ENCODE measurements at regions not wholly inside any gene's neighbourhood (a gene's known extent, or its start where the extent isn't known, plus 50 kb on each side); places are given as distances from the start of the nearest gene placed in this dataset.

DNA sequence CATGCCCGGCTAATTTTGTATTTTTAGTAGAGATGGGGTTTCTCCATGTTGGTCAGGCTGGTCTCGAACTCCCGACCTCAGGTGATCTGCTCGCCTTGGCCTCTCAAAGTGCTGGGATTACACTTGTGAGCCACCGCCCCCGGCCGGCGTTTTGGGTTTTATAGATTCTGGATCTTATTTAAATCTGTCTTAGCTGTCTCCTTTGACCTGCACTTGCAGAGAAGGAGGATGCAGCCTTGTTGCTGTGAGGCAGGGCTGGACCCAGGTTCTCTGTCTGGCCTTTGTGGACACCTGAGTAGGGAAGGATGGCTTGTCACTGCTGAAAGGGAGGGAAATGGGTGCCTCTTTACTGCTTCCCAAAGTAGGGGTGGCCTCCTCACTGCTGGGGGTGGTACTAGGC lies 83.0 kb upstream of the HS6ST1 start:
- no peak for DNase-seq

DNA sequence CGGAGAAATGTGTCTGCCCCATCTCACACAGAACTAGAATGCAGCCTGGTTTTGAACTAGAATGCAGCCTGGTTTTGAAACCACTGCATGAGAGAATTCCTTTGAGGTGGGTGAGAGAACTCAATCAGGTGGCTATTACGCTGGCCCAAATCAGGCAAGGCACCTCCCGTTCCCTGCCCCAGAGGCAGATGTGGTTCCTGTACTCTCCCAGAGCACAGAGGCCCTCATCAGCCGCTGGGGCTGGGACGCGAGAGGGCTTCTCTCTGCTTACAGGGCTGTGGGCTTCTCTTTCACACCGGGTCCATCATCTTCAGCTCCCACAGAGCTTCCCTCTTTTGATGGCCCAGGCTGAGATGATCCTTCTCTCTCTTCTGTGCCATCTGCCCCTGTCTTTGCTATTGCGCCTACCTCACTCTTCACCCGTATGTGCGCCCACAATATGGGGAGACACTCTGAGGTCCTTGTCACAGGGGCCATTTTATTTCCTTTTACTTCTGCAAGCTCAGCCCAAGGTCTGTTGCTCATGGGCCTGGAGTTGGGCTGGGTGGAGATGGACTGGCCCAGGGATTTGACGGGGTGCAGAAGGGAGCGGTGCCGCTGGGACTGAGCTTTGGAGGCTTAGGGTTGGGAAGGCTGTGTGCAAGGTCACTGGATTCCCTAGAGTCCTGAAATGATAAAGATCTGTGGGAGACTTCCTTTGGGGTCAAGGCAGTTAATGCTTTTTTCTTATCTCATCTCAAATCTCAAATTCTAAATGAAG lies 84.4 kb upstream of the HS6ST1 start:
- no peak for DNase-seq

DNA sequence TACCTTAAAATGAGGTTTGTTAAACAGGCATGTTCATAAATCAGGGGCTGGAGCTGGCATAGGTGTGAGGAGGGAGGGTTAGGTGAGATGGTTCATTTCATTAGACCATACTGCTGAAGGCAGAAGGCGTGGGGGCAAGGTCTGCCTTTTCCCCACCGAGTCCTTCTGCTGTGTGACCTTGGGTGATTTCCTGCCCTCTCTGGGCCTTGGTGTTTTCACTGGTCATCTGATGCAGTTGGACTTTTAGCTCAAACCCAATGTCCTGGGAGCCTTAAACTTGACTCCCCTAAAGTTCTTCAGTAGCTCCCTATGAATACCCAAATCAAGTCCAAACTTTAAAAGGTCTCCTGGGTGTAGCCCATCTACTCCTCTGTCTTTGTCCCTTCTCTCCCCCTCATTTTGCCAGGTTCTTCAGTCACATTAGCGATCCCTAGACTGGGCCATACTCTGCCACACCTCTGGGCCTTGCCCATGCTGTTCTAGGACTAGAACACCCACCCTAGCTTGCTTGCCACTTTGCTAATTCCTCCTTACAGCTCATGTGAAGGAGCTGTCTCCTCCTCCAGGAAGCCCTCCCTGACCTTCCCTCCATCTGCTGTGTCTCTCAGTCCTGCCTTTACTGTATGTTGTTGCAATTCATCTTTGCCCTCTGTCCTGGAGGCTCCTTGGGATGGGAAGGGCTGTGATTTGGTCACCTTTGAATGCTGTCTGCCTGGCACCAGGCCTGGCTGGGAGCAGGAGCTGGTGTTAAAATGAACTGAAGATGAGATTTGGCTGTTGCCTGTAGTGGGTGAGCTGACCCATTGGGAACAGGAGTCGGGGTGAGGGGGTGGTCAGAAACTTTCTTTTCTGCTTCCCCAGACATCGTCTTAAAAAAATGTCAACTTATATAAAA lies 85.4 kb upstream of the HS6ST1 start:
- no peak for DNase-seq

DNA sequence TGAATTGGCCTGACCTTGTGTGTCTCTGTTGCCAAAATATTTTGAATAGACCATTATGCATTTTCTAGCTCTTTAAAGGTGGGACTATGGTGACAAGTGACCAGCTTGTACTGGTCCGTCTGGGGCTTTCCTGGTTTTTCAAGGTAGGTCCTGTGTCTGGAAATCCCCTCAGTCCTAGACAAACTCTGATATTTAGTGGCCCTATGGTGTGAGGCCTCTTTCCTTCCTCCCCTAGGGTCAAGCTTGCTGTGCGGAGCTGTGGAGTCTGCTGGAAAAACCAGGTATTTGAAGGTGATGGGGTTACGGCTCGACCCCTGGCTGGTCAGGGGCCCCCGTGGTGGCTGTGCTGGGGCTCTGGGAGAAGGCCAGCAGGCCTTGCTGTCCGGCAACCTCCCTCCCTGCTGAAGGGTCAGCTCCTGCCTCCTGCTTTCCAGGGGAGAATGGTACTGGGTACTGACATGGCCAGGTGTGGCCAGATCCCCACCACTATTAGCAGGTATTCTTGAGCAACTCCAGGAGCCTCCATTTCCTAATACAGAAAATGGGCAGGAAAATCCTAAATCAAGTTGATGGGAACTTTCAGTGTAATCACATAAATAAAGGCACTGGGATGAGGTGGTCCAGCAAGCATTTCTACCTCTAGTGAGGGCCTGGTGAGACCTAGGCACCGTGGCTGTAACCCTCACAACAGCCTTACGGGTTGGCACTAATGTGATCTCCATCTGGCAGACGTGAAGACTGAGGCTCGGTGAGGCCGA lies 86.2 kb upstream of the HS6ST1 start:
- no peak for DNase-seq

DNA sequence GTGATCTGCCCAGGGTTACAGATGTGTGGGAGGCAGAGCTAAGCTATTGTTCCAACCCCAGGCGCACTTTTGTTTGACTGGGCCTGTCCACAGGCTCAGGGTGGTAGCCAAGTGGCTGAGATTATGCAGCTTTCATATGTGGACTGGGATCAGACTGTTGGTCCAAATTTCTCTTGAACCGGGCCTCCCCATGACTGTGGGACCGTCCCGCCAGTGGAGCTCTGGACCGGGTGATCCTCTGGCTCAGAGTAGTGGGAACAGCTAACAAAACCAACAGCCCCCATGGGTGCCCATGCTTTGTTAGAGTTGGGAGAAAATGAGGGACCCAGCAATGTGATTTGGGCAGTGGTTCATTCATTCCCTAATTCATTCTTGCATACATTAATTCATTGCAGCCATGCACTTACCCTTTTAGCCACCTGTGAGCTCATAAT lies 86.8 kb upstream of the HS6ST1 start:
- DNase-seq = no peak

DNA sequence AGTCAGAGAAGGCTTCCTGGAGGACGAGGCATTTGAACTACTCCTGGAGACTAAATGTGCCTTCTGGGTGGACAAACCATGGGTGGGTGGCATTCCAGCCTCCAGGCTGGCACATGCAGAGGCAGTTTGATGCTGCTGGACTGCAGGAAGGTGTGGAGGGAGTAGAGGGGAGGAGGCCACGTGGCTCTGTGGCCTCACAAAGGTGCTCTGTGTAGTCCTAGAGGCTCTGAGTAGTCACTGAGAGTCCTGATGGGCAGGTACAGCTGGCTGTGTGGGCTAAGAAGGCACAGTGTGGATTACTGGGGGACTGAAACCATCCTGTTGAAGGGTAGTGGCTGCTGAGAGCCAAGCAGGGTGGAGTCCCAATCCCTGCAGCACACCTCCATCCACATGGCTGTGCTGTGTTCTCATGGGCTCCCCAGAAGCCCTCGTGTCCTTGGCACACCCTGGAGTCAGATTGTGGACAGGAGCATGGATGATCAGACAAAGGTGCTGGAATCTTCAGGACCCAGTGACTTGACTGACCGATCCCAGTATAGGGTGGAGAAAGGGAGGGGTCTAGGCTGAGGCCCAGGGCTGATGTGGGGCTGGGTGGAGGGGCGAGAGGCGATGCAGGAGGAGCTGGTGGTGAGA lies 87.4 kb upstream of the HS6ST1 start:
- DNase-seq = no peak

DNA sequence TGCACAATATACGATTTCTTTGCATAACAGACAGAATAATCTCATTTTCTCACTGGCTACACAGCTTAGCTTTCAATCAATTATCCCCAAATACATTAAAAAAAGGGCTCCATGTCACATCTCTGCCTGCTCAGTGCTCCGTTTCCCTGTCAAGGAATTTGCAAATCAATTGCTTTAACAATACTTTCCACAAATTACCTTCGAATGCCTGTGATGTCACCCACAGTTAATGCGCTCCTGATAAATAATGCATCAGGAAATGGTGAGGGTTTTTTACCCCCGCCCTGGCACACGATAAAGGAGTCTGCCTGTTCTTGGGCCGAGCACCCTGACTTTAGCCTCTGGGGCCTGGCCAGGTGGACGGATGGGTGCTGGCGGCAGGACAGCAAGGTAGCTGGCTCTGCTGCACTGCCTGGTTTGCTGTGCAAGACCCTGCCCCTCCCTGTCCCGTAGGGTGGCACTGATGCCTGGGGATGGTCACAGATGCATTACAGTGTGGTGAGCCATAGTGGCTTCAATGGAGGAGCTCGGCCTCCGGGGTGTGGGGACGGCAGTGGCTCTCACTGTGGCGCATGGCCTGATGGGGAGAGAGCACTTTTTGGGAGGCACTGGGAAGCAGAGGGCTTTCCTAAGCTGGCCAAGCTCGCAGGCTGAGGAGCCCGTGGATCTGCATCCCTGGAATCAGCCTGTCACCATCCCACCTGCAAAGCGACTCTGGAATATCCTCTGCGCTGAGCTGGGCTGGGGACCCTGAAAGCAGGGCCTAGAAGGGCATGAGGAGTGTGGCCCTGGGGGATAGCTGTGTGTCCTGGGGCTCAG lies 88.3 kb upstream of the HS6ST1 start:
- no peak for DNase-seq

DNA sequence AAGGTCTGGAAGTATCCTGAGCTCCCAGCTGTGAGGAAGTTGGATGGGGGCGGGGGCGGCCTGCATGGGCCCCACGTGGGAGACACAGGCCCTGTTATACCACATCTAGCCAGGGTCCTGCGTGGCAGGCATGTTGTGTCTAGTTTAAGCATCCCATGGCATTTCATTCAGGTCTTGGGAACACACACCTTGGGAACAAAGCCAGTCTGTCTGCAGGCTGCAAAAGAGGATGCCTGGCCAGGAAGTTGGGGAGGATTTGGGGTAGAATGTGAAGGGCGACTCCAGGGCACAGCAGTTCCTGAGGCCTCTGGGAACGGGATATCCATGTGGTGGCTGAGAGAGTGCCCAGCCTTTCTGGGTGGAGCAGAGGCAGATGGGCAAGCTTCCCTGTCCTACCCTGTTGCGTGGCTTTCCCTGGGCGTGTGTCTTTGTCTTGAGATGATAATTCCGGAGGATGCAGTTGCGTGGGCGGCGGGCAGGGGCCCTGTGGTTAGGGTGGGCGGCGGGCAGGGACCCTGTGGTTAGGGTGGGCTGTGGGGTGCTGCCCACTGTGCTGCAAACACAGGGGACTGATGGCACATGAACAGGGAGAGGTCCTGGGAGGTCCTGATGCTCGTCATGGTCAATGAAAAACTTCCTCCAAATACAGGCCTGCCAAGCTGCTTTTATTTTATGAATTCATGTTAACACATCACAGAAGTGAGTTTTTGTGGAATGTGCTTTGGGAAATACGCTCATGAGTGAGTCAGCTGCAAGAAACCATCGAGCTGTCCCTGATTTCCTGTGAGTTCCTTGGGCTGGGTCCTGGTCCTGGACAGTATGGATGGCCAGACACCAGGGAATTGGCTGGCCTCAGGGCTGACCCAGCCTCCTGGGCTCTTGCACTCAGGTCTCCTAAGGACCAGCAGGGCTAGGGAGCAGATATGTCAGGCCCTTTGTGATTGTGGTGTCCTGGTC lies 90.0 kb upstream of the HS6ST1 start:
- DNase-seq = no peak

DNA sequence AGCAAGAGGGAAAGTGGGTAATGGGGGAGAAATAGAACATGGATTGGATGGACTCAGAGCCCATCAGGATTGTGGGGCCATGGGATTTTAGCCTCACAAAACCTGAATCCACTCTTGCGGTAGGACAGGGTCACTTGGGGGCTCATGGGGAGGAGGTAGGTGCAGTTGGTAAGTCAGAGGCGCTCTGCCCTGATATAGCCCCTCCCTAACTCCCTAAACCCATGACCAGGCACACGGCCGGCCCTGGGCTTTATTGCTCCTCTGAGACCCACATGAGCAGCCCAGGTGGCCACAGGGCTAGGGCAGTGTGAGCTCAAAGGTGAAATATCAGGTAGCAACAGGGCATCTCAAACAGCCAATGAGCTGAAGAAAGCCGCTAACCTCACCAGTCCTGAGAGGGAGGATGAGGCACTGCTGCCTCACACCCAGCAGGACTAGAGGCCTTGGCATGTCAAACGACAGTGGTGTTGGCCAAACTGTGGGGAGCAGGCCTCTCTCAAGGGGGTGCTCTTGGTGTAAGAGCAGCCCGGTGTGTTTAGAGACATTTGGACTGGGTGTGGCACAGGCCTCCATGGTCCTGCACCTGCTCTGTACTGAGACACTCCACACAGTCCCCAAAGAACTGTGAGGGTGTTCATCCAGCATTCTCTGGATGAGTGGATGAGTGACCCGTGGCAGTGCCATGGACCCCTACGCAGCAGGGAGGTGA lies 90.8 kb upstream of the HS6ST1 start:
- DNase-seq = no peak

DNA sequence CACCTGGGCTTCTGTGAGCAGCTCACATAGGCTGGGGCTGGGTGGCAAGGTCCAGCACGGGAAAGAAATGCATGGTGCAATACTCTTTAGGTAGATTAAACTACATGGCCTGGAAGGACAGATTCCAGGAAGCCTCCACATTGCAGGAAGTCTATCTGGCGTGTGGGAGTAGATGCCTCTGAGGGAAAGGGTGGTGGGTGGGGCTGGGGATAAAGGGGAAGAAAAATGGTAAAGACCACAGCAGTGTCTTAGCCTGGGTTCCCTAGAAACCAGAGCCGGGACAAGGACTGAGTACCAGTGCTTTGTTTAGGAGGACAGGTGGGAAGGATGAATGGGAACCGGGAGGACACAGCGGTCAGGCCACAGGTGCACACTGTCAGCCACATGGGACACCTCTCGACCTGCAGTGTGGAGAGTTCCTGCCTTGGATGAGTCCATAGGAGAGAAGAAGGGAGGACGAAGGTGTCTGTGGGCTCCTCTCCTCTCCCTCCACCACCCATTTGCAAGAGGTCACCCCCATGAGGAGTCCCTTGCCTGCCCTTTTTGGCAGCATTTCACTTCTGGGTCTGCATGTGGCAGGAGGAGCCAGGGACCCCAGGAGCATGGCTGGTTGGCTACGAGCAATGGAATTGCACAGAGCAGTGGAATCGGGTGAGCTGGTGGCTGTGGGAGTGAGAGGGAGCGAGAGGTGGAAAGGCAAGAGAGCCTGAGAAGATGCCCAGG lies 91.5 kb upstream of the HS6ST1 start:
- no peak for DNase-seq

DNA sequence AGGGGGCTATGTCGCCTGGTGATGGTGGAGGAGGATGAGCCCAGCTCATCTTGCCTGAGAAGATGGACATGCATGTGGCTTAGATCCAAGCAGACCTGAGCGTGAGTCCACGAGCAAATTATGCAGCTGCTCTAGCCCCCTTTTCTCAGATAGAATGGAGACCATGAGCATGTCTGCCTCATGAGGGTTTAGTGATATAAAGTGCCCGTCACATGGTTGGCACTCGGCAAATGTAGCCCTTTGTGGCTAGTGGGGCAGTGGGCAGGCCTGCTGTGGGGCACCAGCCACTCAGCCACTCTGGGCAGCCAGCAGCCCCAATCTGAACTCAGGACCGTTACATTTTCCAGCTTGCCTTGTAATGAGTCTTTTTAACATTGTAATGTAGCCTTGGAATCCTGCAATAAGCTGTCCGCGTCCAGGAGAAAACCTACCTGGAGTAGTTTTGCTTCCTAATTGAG lies 92.1 kb upstream of the HS6ST1 start:
- DNase-seq = no peak

DNA sequence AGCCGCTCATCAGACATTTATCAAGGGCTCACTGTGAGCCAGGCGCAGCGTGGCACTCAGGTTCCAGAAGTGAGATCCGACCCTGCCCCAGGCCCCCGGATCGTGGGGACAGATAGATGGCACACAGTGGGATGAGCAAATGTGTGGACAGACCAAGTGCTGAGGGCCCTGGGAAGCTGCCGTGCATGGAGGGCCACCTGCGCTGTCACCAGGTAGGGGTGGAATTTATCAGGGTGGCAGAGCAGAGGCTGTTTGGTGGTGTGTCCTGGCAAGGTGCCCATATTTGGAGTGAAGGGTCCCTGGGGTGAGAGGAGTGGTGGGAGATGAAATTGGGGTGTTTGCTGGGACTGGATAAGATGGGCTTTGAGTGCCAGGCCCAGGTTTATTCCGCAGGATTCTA lies 92.8 kb upstream of the HS6ST1 start:
- DNase-seq = no peak

DNA sequence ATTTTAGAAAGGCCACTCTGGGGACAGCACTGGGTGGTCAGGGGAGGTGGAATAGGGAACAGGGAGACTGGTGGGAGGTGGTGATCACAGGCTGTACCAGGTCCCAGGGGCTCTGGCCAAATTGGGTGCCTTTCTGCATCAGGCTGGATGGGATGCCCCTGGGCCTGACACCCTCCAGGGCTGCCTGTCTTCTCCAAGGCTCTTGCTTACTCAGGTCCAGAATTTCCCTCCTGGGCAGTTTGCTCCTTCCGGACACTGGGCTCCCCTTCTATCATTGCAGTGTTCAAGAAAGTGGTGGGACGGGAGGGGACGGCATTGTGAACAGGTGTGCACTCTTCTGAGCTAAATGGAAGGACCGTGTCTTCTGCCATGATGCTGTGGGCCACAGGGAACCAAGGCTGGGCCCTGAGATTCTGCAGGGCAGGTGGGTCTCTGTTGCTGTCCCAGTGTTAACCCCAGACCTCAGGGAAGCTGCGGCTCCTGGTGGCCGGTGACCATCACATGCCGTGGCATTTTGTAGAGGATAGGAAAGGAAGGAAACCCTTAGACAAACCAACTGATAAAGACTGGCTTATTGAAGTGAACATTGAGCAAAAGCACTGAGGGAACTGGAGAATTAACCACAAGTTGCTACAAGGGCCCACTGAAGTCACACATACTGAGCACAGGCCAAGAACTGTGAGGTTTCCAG lies 93.7 kb upstream of the HS6ST1 start:
- no peak for DNase-seq

DNA sequence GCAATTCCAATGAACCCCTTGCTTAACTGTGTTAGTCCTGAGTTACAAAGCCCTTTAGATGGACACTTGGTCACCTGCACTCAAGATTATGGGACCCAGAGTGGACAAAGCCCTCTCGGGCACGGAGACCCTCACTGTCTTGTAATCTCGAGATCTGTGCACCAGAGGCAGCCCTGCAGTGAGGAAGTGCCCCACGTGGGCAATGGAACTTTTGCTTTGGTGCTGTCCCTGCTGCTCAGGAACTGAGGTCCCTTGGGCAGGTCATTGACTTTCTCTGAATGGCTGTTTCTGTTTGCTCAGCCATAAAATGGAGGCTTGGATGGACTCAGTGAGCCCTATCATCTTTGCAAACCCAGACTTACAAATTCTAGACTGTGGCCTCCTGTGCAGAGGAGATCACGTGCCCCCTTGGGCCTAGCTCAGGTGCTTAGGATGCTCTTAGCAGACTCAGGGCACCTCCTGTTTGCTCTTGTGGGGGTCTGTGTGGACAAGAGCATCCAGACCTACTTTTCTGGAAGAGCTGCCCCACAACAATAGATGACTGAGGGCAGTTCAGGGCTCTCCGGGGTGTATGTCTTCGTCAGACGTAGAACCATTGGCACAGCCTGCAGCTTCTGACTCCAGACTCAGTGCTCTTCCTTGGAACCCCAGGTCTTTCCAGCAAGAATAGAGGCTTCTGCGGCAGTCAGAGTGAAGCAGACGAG lies 94.5 kb upstream of the HS6ST1 start:
- no peak for DNase-seq

DNA sequence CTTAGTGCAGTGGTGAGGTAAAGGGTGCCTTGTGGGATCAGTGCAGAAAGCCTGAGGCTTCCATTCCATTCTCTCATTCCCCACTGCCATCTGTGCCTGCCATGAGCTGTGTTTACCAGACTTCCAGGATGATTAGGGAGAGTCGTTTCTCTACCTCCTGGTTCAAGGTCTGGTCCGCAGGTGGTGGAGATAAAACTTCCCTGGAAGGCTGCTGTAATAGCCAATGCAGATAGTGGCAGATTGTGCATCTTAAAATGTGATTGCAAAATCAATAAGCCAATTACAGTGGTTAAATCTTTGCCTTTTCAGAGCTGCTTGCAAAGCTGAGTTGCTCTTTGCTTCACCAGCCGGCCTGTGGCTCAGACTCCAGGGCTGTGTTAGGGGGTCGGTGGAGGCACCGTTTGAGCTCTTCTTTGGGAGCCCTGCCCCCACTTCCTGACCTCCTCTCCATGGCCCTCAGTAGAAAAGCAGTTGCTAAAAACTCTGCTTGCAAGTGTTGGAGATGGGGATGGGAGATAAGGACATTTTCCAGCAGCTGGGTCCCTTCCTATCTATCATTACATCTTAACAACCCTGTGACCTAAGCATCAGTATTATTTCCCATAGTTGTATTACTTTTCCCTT lies 95.2 kb upstream of the HS6ST1 start:
- no peak for DNase-seq

DNA sequence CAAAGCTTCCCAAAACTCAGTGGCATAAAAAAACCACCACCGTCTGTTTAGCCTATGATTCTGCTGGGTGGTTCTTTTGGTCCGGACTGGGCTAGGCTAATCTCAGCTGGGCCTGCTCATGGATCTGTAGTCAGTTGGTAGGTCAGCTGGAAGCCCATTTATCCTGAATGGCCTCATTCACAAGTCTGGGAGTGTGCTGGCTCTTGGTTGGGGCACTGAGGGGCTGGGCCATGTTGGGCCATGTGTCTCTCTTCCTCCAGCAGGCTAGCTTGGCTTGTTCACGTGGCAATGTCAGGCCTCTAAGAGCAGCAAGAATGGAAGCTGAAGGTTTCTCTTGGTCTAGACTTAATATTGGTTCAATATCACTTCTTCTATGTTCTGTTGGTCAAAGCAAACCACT lies 95.7 kb upstream of the HS6ST1 start:
- no peak for DNase-seq

Measured in C1 segment of cervical spinal cord (tissue), 14 donors.